SK-N-SH (cell line): ENCODE measurements at regions not wholly inside any gene's neighbourhood (a gene's known extent, or its start where the extent isn't known, plus 50 kb on each side); places are given as distances from the start of the nearest gene placed in this dataset.

Experiments used
- CTCF ChIA-PET: fragments of 300-600, 350-600 bp; formaldehyde crosslinking; extraction: SDS; loops from one replicate; lab custom pipeline; 2021; lab: Yijun Ruan, JAX
- POLR2A ChIA-PET: fragments of 350-600 bp; sonication (Branson Sonifier 250); formaldehyde crosslinking; extraction: SDS; loops from one replicate; lab custom pipeline; 2020; ENCODE audit warnings: antibody characterized with exemption, inconsistent platforms; lab: Yijun Ruan, JAX
- DNase-seq: peaks from one replicate; pipeline ENCODE4 v3.0.0; 2012
- H2AFZ ChIP-seq: fragments of 200-600 bp; sonication (generic); 2 replicates; pipeline ENCODE4 v1.8.1; 2016; ENCODE audit warnings: antibody characterized with exemption, mild to moderate bottlenecking, low read depth
- H3F3A ChIP-seq: fragments of 200-600 bp; sonication (generic); replicated peaks from 2 replicates; pipeline ENCODE3; 2016; ENCODE audit warnings: antibody characterized with exemption, mild to moderate bottlenecking; ENCODE audit not compliant: insufficient read depth
- H3K27ac ChIP-seq, 2 experiments: fragments of 200-500 bp in 1 of 2; fragments of 200-600 bp in 1 of 2; sonication (Bioruptor generic) in 1 of 2; sonication (generic), shearing (Covaris generic) in 1 of 2; 2 replicates each; pipeline versions ENCODE4 v1.5.1 to v1.6.1; 2014 to 2016; ENCODE audit warnings: low read depth in 2 of 2, inconsistent platforms in 1 of 2, low read length in 1 of 2, mild to moderate bottlenecking in 1 of 2, mixed read lengths in 1 of 2
- H3K27me3 ChIP-seq: fragments of 200-600 bp; sonication (generic), shearing (Covaris generic); 2 replicates; pipeline ENCODE4 v1.6.1; 2016; ENCODE audit warnings: mixed run types; ENCODE audit not compliant: insufficient read depth
- H3K36me3 ChIP-seq, 2 experiments: fragments of 200-500 bp in 1 of 2; fragments of 200-600 bp in 1 of 2; sonication (Bioruptor generic) in 1 of 2; sonication (generic) in 1 of 2; replicated peaks in 1 of 2; 2 replicates each; pipeline versions ENCODE3 to v1.5.1; 2014 to 2016; ENCODE audit warnings: low read length in 1 of 2, mild to moderate bottlenecking in 1 of 2; ENCODE audit not compliant: insufficient read depth in 2 of 2, control insufficient read depth in 1 of 2
- H3K4me1 ChIP-seq, 2 experiments: fragments of 200-500 bp in 1 of 2; fragments of 200-600 bp in 1 of 2; sonication (Bioruptor generic) in 1 of 2; sonication (generic), shearing (Covaris generic) in 1 of 2; 2 replicates each; pipeline versions ENCODE4 v1.5.1 to v1.6.1; 2014 to 2016; ENCODE audit warnings: low read depth in 1 of 2, low read length in 1 of 2, mixed run types in 1 of 2; ENCODE audit not compliant: insufficient read depth in 2 of 2, control insufficient read depth in 1 of 2
- H3K4me2 ChIP-seq: fragments of 200-600 bp; sonication (generic), shearing (Covaris generic); 2 replicates; pipeline ENCODE4 v1.6.1; 2017; ENCODE audit warnings: mixed run types
- H3K4me3 ChIP-seq, 2 experiments: fragments of 200-500 bp in 1 of 2; fragments of 200-600 bp in 1 of 2; sonication (Bioruptor generic) in 1 of 2; sonication (generic), shearing (Covaris generic) in 1 of 2; 2 replicates each; pipeline versions ENCODE4 v1.5.1 to v1.8.1; 2014 to 2016; ENCODE audit warnings: low read depth in 2 of 2, inconsistent platforms in 1 of 2, low read length in 1 of 2, mild to moderate bottlenecking in 1 of 2, mixed read lengths in 1 of 2, moderate library complexity in 1 of 2
- H3K79me2 ChIP-seq: fragments of 200-600 bp; sonication (generic); 2 replicates; pipeline ENCODE4 v1.8.1; 2017; ENCODE audit warnings: mild to moderate bottlenecking; ENCODE audit not compliant: insufficient read depth
- H3K9ac ChIP-seq: fragments of 200-600 bp; sonication (generic); 2 replicates; pipeline ENCODE4 v1.6.1; 2017; ENCODE audit warnings: mixed run types
- H3K9me2 ChIP-seq: fragments of 200-600 bp; sonication (generic); 2 replicates; pipeline ENCODE4 v1.6.1; 2017; ENCODE audit warnings: mixed run types
- H3K9me3 ChIP-seq: fragments of 200-600 bp; sonication (generic); 2 replicates; pipeline ENCODE4 v1.6.1; 2017; ENCODE audit warnings: mixed run types, mild to moderate bottlenecking, moderate library complexity
- H4K20me1 ChIP-seq: fragments of 200-600 bp; sonication (generic); 2 replicates; pipeline ENCODE4 v1.6.1; 2017; ENCODE audit warnings: mild to moderate bottlenecking, mixed run types; ENCODE audit not compliant: insufficient read depth
- CHD2 ChIP-seq: fragments of 150-350 bp; IDR thresholded peaks from 2 replicates; pipeline ENCODE4 v1.6.1; 2018; ENCODE audit warnings: low read length; ENCODE audit not compliant: partially characterized antibody
- FOSL2 ChIP-seq: IDR thresholded peaks from 2 replicates; pipeline ENCODE4 v1.4.0; 2012; ENCODE audit warnings: low read depth, mild to moderate bottlenecking, moderate library complexity, borderline replicate concordance
- FOXM1 ChIP-seq: IDR thresholded peaks from 2 replicates; pipeline ENCODE4 v1.4.0; 2012; ENCODE audit warnings: low read depth, mild to moderate bottlenecking
- RFX5 ChIP-seq: IDR thresholded peaks from 2 replicates; pipeline ENCODE4 v1.6.1; 2012; ENCODE audit warnings: mild to moderate bottlenecking, improper control_type of control experiment, low read length
- SMC3 ChIP-seq: IDR thresholded peaks from 2 replicates; pipeline ENCODE4 v1.6.1; 2012; ENCODE audit warnings: low read depth, low read length, improper control_type of control experiment
- TCF12 ChIP-seq: IDR thresholded peaks from 2 replicates; pipeline ENCODE4 v1.4.0; 2012
- TEAD4 ChIP-seq: IDR thresholded peaks from 2 replicates; pipeline ENCODE4 v1.4.0; 2012; ENCODE audit warnings: mild to moderate bottlenecking, borderline replicate concordance; ENCODE audit not compliant: insufficient read depth
- YY1 ChIP-seq: IDR thresholded peaks from 2 replicates; pipeline ENCODE4 v1.4.0; 2012; ENCODE audit warnings: low read depth, mild to moderate bottlenecking
- WGBS: methylation state at CpG from one replicate; pipeline ENCODE4 v1.1.6; 2017; ENCODE audit warnings: low lambda C conversion rate; 5-methylcytosine and 5-hydroxymethylcytosine counted together
- TF ChIP-seq, protein P1 (sequence below): IDR thresholded peaks from 2 replicates; pipeline ENCODE4; 2012
- TF ChIP-seq, protein P2 (sequence below): fragments of 150-350 bp; IDR thresholded peaks from 2 replicates; pipeline ENCODE4 v1.6.1; 2016; ENCODE audit warnings: mild to moderate bottlenecking, low read depth, low read length

GRCh38 chr4:178309890-178310289 is 867.7 kb upstream of the AGA start:
- ChIA-PET POLR2A (no interaction called here), CTCF (no interaction called here)
- no peaks in the 10 kb centered on the region for H4K20me1 ChIP-seq
- no peak overlapping the region for H3K4me2 ChIP-seq
- H3K27ac ChIP-seq: no peak overlapping the region
- no peak for DNase-seq
- no peak overlapping the region for H3K4me3 ChIP-seq
- no peak overlapping the region for H3K9ac ChIP-seq
- H2AFZ ChIP-seq: no peak overlapping the region
- no peaks in the 10 kb centered on the region for H3K36me3 ChIP-seq
- H3K4me1 ChIP-seq: no peaks in the 10 kb centered on the region
- H3K9me3 ChIP-seq: no peaks in the 10 kb centered on the region; the same call in 1 of the 2 replicates
- WGBS: 5% methylated on average over 2 of the region's 2 CpGs
- H3F3A ChIP-seq: no peaks in the 10 kb centered on the region
- H3K9me2 ChIP-seq: no peaks in the 10 kb centered on the region
- H3K79me2 ChIP-seq: no peaks in the 10 kb centered on the region
- H3K27me3 ChIP-seq: no peaks in the 10 kb centered on the region
- TF ChIP-seq FOXM1: no peak
- TF ChIP-seq, protein P1, sequence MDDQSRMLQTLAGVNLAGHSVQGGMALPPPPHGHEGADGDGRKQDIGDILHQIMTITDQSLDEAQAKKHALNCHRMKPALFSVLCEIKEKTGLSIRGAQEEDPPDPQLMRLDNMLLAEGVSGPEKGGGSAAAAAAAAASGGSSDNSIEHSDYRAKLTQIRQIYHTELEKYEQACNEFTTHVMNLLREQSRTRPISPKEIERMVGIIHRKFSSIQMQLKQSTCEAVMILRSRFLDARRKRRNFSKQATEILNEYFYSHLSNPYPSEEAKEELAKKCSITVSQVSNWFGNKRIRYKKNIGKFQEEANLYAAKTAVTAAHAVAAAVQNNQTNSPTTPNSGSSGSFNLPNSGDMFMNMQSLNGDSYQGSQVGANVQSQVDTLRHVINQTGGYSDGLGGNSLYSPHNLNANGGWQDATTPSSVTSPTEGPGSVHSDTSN: no peak
- no peak for TF ChIP-seq SMC3
- no peak for TF ChIP-seq FOSL2
- no peak for TF ChIP-seq TEAD4
- TF ChIP-seq, protein P2, sequence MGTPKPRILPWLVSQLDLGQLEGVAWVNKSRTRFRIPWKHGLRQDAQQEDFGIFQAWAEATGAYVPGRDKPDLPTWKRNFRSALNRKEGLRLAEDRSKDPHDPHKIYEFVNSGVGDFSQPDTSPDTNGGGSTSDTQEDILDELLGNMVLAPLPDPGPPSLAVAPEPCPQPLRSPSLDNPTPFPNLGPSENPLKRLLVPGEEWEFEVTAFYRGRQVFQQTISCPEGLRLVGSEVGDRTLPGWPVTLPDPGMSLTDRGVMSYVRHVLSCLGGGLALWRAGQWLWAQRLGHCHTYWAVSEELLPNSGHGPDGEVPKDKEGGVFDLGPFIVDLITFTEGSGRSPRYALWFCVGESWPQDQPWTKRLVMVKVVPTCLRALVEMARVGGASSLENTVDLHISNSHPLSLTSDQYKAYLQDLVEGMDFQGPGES: no peak
- TF ChIP-seq TCF12: no peak
- TF ChIP-seq CHD2: no peak
- TF ChIP-seq, all 33 proteins: peak for 0

GRCh38 chr4:178311997-178312396 is 869.8 kb upstream of the AGA start:
- Histone ChIP-seq H4K20me1 (no peaks in the 10 kb centered on the region), H3K79me2 (no peaks in the 10 kb centered on the region), H3K27ac (no peak overlapping the region), H3K4me1 (no peaks in the 10 kb centered on the region), H3K9ac (no peak overlapping the region), H3K36me3 (no peaks in the 10 kb centered on the region), H3K27me3 (no peaks in the 10 kb centered on the region), H3F3A (no peaks in the 10 kb centered on the region), H2AFZ (no peak overlapping the region), H3K9me2 (no peaks in the 10 kb centered on the region), H3K4me3 (no peak overlapping the region), H3K9me3 (no peaks in the 10 kb centered on the region), H3K4me2 (no peak overlapping the region)
- TF ChIP-seq YY1: no peak
- DNase-seq: no peak
- ChIA-PET CTCF (interaction anchor here (1.0 kb wide), 1 partner anchor 8 kb away, joined by 4 read pairs; no protein-coding TSS in a partner anchor), POLR2A (no interaction called here)
- 5% methylated on average over 2 of the region's 2 CpGs for WGBS

DNA sequence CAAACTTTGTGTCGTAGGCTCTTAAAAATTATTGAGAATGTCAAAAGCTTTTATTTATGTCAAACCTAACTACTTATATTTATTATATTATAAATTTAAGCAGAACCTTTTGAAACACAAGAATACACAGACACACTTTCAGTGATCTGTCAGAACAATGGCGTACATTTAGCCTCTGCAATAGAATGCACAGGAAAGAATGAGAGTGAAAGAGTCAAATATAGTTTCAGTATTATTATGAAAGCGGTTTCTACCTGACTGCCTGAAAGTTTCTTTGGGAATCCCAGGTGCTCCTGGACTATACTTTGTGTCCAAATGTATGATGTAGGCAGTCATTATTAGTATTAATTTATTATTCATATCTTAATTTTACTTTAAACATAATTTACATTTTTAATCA is 872.0 kb upstream of the AGA start:
- H3K4me1 ChIP-seq: no peaks in the 10 kb centered on the region
- no peak overlapping the region for H3K4me3 ChIP-seq
- H3K79me2 ChIP-seq: no peaks in the 10 kb centered on the region
- H3K4me2 ChIP-seq: no peak overlapping the region
- no peaks in the 10 kb centered on the region for H3K9me3 ChIP-seq
- no peak overlapping the region for H3K27ac ChIP-seq
- no peaks in the 10 kb centered on the region for H3F3A ChIP-seq
- H3K36me3 ChIP-seq: no peaks in the 10 kb centered on the region
- WGBS: 7% methylated on average over 3 of the region's 3 CpGs
- TF ChIP-seq, protein P1: no peak
- no peak for TF ChIP-seq RFX5
- POLR2A ChIA-PET: no interaction called here
- no peaks in the 10 kb centered on the region for H3K27me3 ChIP-seq
- DNase-seq: no peak
- no peaks in the 10 kb centered on the region for H3K9me2 ChIP-seq
- no peak overlapping the region for H3K9ac ChIP-seq
- H4K20me1 ChIP-seq: no peaks in the 10 kb centered on the region
- H2AFZ ChIP-seq: no peak overlapping the region
- CTCF ChIA-PET: no interaction called here
